UCSD-AML1 (cell line): ENCODE measurements at regions not wholly inside any gene's neighbourhood (a gene's known extent, or its start where the extent isn't known, plus 50 kb on each side); places are given as distances from the start of the nearest gene placed in this dataset.

ENCODE experiments used
- DNase-seq: peaks from one replicate; lab custom pipeline; 2025; ENCODE audit not compliant: unreplicated experiment; lab: John Stamatoyannopoulos, UW

- no peak for DNase-seq
Measured at GRCh38 chr10:36147529-36147928, 505.4 kb upstream of the FZD8 start.

GRCh38 chr10:36141856-36142560 is 499.9 kb upstream of the FZD8 start:
- DNase-seq, result no peak

- DNase-seq, result no peak
Measured at GRCh38 chr10:36129051-36129450, 487.0 kb upstream of the FZD8 start.

- DNase-seq, result no peak
Measured at GRCh38 chr10:36126076-36126475, 484.0 kb upstream of the FZD8 start.

GRCh38 chr10:36119455-36119854 is 477.4 kb upstream of the FZD8 start:
- no peak for DNase-seq

- DNase-seq, result no peak
Measured at GRCh38 chr10:36118314-36118713, 476.2 kb upstream of the FZD8 start.

- no peak for DNase-seq
Measured at GRCh38 chr10:36117890-36118289, 475.8 kb upstream of the FZD8 start.

- no peak for DNase-seq
Measured at GRCh38 chr10:36117231-36117630, 475.1 kb upstream of the FZD8 start.

GRCh38 chr10:36116731-36117130 is 474.6 kb upstream of the FZD8 start:
- DNase-seq, result no peak

GRCh38 chr10:36116040-36116439 is 473.9 kb upstream of the FZD8 start:
- DNase-seq, result no peak

- DNase-seq, result no peak
Measured at GRCh38 chr10:36115364-36115763, 473.3 kb upstream of the FZD8 start.

GRCh38 chr10:36114913-36115312 is 472.8 kb upstream of the FZD8 start:
- DNase-seq, result no peak

- no peak for DNase-seq
Measured at GRCh38 chr10:36114141-36114540, 472.0 kb upstream of the FZD8 start.

GRCh38 chr10:36111676-36112075 is 469.6 kb upstream of the FZD8 start:
- DNase-seq, result no peak

- no peak for DNase-seq
Measured at GRCh38 chr10:36110097-36110496, 468.0 kb upstream of the FZD8 start.

- DNase-seq, result no peak
Measured at GRCh38 chr10:36109399-36110023, 467.4 kb upstream of the FZD8 start.

GRCh38 chr10:36097696-36098095 is 455.6 kb upstream of the FZD8 start:
- DNase-seq, result no peak

GRCh38 chr10:36096576-36096975 is 454.5 kb upstream of the FZD8 start:
- no peak for DNase-seq

GRCh38 chr10:36094096-36094495 is 452.0 kb upstream of the FZD8 start:
- no peak for DNase-seq

- DNase-seq, result no peak
Measured at GRCh38 chr10:36092116-36092515, 450.0 kb upstream of the FZD8 start.

- DNase-seq, result no peak
Measured at GRCh38 chr10:36091007-36091406, 448.9 kb upstream of the FZD8 start.

- DNase-seq, result no peak
Measured at GRCh38 chr10:36089790-36090440, 447.8 kb upstream of the FZD8 start.
